ENCODE measurements at regions not wholly inside any gene's neighbourhood (a gene's known extent, or its start where the extent isn't known, plus 50 kb on each side); places are given as distances from the start of the nearest gene placed in this dataset.

DNA sequence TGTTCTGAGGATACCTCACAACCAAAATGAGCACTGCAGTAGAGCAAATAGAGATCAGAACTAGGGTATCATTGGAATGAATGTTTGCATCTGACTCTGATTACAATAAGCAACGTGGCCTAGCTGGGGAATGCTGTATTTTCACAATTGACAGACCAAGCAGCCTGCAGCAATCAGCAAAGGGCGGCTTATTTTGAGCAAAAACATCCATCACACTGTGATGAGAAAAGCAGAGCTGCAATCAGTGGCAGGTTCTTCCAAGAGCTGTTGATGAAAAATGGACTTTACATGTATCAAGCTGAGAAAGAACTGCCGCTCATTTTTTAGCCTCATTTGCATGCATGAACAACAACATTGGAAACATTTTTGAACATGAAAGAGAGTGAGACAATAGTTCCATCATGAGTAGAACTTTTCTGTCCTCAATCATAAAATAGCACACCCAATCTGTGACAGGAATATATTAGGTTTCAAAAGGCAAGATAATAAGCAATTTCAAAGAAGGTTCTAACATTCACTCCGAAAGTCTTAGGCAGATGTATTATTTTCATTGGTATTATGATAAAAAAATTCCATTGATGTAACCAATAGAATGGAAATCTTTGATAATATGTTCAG is 249.7 kb upstream of the FBXO33 start:
- Histone ChIP-seq H3K79me1 (ENCODE audit: insufficient read depth, low read depth, low read length, poor library complexity, severe bottlenecking) (no peaks in the 10 kb centered on the region), H3K4ac (ENCODE audit: low read depth, low read length) (no peak overlapping the region), H3K18ac (ENCODE audit: insufficient read length, low read depth, low read length) (no peak overlapping the region), H2BK15ac (ENCODE audit: low read depth, low read length) (no peak overlapping the region), H2BK20ac (ENCODE audit: low read depth, low read length, poor library complexity, severe bottlenecking) (no peak overlapping the region), H2AFZ (ENCODE audit: low read length) (no peak overlapping the region), H2AK5ac (ENCODE audit: insufficient read length, low read length) (no peak overlapping the region), H3K4me1 (ENCODE audit: insufficient read depth, low read length) (no peaks in the 10 kb centered on the region), H4K8ac (replicated peaks; ENCODE audit: insufficient read length, low read depth, low read length) (no peak overlapping the region), H2BK120ac (ENCODE audit: low read depth, low read length, poor library complexity, severe bottlenecking) (no peak overlapping the region), H4K91ac (ENCODE audit: insufficient read length, low read depth, low read length) (no peak overlapping the region), H4K5ac (ENCODE audit: insufficient read length, low read depth, low read length) (no peak overlapping the region), H3K27me3 (ENCODE audit: insufficient read depth, low read length) (no peaks in the 10 kb centered on the region), H2BK5ac (ENCODE audit: insufficient read length, low read length) (no peak overlapping the region), H3K14ac (ENCODE audit: insufficient read depth, low read length) (no peak overlapping the region), H3K23me2 (ENCODE audit: insufficient read length, low read depth, low read length, poor library complexity, severe bottlenecking) (no peaks in the 10 kb centered on the region), H3K9ac (ENCODE audit: extremely low read depth, insufficient read length, low read length) (no peak overlapping the region), H3K9me3 (ENCODE audit: control insufficient read depth, low read depth, low read length) (no peaks in the 10 kb centered on the region), H3T11ph (ENCODE audit: low read length) (no peak overlapping the region), H3K27ac (ENCODE audit: insufficient read length, low read depth, low read length) (no peak overlapping the region), H3K79me2 (ENCODE audit: insufficient read depth, low read length) (no peaks in the 10 kb centered on the region), H4K20me1 (ENCODE audit: control insufficient read depth, insufficient read depth, insufficient read length) (no peaks in the 10 kb centered on the region), H2BK12ac (ENCODE audit: insufficient read length, low read depth, low read length) (no peak overlapping the region), H3K23ac (ENCODE audit: insufficient read length, low read depth, low read length) (no peak overlapping the region), H3K56ac (ENCODE audit: insufficient read length, low read depth, low read length) (no peak overlapping the region), H3K4me2 (ENCODE audit: insufficient read depth, insufficient read length, low read length) (no peak overlapping the region)
- no peaks in the 10 kb centered on the region for H3K9me3 Mint-ChIP-seq
- H3K4me1 Mint-ChIP-seq = peaks cover 31 to 32% of the 10 kb centered on the region in 2 experiments
- H3K27ac Mint-ChIP-seq = no peak overlapping the region; a peak in 1 of 7 replicates
- no peak for DNase-seq
- TF ChIP-seq, protein P1, sequence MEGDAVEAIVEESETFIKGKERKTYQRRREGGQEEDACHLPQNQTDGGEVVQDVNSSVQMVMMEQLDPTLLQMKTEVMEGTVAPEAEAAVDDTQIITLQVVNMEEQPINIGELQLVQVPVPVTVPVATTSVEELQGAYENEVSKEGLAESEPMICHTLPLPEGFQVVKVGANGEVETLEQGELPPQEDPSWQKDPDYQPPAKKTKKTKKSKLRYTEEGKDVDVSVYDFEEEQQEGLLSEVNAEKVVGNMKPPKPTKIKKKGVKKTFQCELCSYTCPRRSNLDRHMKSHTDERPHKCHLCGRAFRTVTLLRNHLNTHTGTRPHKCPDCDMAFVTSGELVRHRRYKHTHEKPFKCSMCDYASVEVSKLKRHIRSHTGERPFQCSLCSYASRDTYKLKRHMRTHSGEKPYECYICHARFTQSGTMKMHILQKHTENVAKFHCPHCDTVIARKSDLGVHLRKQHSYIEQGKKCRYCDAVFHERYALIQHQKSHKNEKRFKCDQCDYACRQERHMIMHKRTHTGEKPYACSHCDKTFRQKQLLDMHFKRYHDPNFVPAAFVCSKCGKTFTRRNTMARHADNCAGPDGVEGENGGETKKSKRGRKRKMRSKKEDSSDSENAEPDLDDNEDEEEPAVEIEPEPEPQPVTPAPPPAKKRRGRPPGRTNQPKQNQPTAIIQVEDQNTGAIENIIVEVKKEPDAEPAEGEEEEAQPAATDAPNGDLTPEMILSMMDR (conservative IDR thresholded peaks at IDR 0.05) = no peak
- H3K27me3 Mint-ChIP-seq (ENCODE audit: low read depth) = no peaks in the 10 kb centered on the region
- no CpG with 5 or more reads among the region's 4 CpGs for WGBS (ENCODE audit: extremely low coverage, insufficient read length, low lambda C conversion rate)
- no peaks in the 10 kb centered on the region for H3K36me3 Mint-ChIP-seq (ENCODE audit: insufficient read depth in 1 of 3, low read depth in 3 of 3)
- no peak overlapping the region for H3K4me3 Mint-ChIP-seq
